Peyer's patch (tissue), 4 donors: ENCODE measurements at regions not wholly inside any gene's neighbourhood (a gene's known extent, or its start where the extent isn't known, plus 50 kb on each side); places are given as distances from the start of the nearest gene placed in this dataset.

Experiments
- DNase-seq, 3 donors: peaks; one replicate each; pipeline ENCODE4 v3.0.0-alpha.2; 2017 to 2019
- H3K27ac ChIP-seq, 4 donors: fragments of 200-600 bp; sonication (generic); one replicate each; pipeline ENCODE4 v1.5.1; 2016 to 2019
- H3K27me3 ChIP-seq, 2 donors: fragments of 200-600 bp; sonication (generic); one replicate each; pipeline ENCODE4 v1.5.1; 2019
- H3K36me3 ChIP-seq, 3 donors: fragments of 200-600 bp; sonication (generic); one replicate each; pipeline ENCODE4 v1.5.1; 2016 to 2019
- H3K4me1 ChIP-seq, 4 donors: fragments of 200-600 bp; sonication (generic); one replicate each; pipeline ENCODE4 v1.5.1; 2016 to 2019
- H3K4me3 ChIP-seq, 4 donors: fragments of 200-600 bp; sonication (generic); 1 replicate in 3 of 4; 2 replicates in 1 of 4; pipeline ENCODE4 v1.5.1; 2016 to 2019; ENCODE audit warnings: mild to moderate bottlenecking in 1 of 4
- H3K9me3 ChIP-seq, 4 donors: fragments of 200-600 bp; sonication (generic); one replicate each; pipeline ENCODE4 v1.5.1; 2016 to 2019; ENCODE audit warnings: mild to moderate bottlenecking in 1 of 4
- POLR2A ChIP-seq, 2 donors: fragments of 450-650 bp; IDR thresholded peaks; one replicate each; pipeline ENCODE4 v1.5.1; 2017; ENCODE audit warnings: antibody characterized with exemption in 2 of 2, mild to moderate bottlenecking in 2 of 2, moderate library complexity in 2 of 2
- TF ChIP-seq, protein P1 (sequence below), 6 experiments: fragments of 450-650 bp in 4 of 6; fragments of 200-600 bp in 2 of 6; sonication (generic) in 1 of 6; IDR thresholded peaks; one replicate each; pipeline ENCODE4 v1.5.1; 2017 to 2019; ENCODE audit warnings: antibody characterized with exemption in 6 of 6, mild to moderate bottlenecking in 3 of 6, moderate library complexity in 1 of 6

DNA sequence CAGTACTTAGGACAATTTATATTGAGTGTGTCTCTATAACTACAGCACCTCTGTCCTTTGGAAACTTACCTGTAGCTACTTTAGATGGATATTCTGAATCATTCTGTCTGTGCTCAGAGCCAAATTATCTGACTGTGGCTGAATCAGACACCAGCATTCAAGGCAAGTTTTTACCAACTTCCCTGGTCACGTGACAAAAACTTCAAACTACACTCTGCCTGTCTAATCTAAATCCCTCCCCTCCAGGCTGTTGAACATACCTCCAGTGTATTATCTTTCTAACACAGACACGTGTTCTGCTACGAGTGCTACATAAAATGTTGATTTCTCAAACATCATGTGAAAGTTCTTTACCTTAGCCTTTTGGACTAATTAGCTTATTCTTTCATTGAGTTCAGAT is 641.2 kb upstream of the CPEB2 start:
- no peaks in the 10 kb centered on the region for H3K36me3 ChIP-seq
- TF ChIP-seq, protein P1, sequence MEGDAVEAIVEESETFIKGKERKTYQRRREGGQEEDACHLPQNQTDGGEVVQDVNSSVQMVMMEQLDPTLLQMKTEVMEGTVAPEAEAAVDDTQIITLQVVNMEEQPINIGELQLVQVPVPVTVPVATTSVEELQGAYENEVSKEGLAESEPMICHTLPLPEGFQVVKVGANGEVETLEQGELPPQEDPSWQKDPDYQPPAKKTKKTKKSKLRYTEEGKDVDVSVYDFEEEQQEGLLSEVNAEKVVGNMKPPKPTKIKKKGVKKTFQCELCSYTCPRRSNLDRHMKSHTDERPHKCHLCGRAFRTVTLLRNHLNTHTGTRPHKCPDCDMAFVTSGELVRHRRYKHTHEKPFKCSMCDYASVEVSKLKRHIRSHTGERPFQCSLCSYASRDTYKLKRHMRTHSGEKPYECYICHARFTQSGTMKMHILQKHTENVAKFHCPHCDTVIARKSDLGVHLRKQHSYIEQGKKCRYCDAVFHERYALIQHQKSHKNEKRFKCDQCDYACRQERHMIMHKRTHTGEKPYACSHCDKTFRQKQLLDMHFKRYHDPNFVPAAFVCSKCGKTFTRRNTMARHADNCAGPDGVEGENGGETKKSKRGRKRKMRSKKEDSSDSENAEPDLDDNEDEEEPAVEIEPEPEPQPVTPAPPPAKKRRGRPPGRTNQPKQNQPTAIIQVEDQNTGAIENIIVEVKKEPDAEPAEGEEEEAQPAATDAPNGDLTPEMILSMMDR (IDR thresholded peaks at IDR 0.05): no peak
- TF ChIP-seq POLR2A (IDR thresholded peaks at IDR 0.05): no peak
- DNase-seq: no peak
- no peaks in the 10 kb centered on the region for H3K9me3 ChIP-seq
- H3K27me3 ChIP-seq: no peaks in the 10 kb centered on the region
- no peaks in the 10 kb centered on the region for H3K4me1 ChIP-seq
- no peak overlapping the region for H3K27ac ChIP-seq
- no peak overlapping the region for H3K4me3 ChIP-seq

DNA sequence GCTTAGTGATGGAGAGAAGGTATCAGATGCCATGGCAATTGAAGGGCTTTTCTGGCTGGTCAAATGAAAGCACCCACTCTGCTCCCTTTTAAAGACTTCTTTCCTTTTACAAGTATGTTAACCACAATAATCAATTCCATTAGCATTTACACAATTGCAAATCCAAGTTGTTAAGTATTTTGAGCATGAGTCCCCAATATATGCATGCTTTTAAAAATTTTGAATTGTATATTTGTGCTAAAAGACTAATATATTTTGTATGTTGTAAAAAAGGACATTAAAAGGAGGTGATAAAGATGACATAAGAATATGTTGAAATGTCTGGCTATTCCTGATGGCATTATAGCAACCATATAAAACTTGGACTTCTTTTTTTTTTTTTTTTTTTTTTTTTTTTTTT is 639.9 kb upstream of the CPEB2 start:
- no peak overlapping the region for H3K27ac ChIP-seq
- H3K4me3 ChIP-seq: no peak overlapping the region
- no peak for DNase-seq
- H3K36me3 ChIP-seq: no peaks in the 10 kb centered on the region
- TF ChIP-seq POLR2A (IDR thresholded peaks at IDR 0.05): no peak
- TF ChIP-seq, protein P1 (IDR thresholded peaks at IDR 0.05): no peak
- H3K4me1 ChIP-seq: no peaks in the 10 kb centered on the region
- H3K27me3 ChIP-seq: no peaks in the 10 kb centered on the region
- no peaks in the 10 kb centered on the region for H3K9me3 ChIP-seq

DNA sequence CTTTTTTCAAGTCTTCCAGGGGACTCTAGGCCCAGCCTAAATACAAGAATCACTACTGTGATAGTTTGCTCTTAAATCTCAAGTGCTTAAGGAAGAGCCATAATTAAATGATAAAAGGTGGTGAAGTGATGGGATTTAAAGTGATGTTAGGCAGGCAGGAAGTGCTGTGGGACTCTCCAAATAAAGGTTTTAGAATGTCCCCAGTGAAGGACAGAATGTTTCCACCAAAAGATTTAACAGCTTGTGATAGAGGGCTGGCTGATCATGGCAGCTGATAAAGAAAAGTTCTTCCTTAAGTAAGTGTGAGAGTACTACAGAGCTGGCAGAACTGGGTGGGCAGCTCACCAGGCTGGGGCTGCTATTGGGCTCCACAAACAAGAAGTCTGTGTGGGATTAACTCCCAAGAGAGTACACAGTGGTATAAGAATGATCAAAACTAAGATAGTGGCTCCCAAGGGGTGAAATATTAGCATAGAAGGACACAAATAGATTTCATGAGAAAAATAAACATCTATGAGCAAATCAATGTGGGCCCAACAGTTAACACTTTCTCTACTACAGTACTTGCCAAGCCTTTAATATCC is 637.2 kb upstream of the CPEB2 start:
- no peaks in the 10 kb centered on the region for H3K9me3 ChIP-seq
- no peak overlapping the region for H3K4me3 ChIP-seq
- DNase-seq: no peak
- H3K27me3 ChIP-seq: no peaks in the 10 kb centered on the region
- H3K27ac ChIP-seq: no peak overlapping the region
- no peaks in the 10 kb centered on the region for H3K4me1 ChIP-seq
- TF ChIP-seq, protein P1 (IDR thresholded peaks at IDR 0.05): no peak
- TF ChIP-seq POLR2A (IDR thresholded peaks at IDR 0.05): no peak
- no peaks in the 10 kb centered on the region for H3K36me3 ChIP-seq

DNA sequence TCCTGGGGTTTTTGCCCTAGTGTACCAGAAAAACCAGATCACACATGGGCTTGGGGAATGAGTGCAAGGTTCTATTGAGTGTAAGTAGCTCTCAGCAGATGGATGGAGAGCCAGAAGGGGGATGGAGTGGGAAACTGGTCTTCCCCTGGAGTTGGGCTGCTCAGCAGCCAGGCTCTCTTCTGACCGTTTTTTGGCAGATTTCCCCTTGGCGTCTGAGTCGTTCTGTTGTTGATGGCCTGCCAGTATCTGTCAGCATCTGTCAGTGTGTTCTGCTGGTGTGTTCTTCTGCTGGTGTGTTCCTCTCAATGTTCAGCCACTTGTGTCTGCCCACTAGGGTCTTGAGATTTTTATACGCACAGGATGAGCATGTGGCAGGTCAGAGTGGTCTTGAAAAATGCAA is 633.9 kb upstream of the CPEB2 start:
- DNase-seq: no peak
- H3K9me3 ChIP-seq: no peaks in the 10 kb centered on the region
- H3K27ac ChIP-seq: no peak overlapping the region
- H3K4me1 ChIP-seq: no peaks in the 10 kb centered on the region
- no peak for TF ChIP-seq POLR2A (IDR thresholded peaks at IDR 0.05)
- TF ChIP-seq, protein P1 (IDR thresholded peaks at IDR 0.05): no peak
- H3K4me3 ChIP-seq: no peak overlapping the region
- no peaks in the 10 kb centered on the region for H3K27me3 ChIP-seq
- H3K36me3 ChIP-seq: no peaks in the 10 kb centered on the region

DNA sequence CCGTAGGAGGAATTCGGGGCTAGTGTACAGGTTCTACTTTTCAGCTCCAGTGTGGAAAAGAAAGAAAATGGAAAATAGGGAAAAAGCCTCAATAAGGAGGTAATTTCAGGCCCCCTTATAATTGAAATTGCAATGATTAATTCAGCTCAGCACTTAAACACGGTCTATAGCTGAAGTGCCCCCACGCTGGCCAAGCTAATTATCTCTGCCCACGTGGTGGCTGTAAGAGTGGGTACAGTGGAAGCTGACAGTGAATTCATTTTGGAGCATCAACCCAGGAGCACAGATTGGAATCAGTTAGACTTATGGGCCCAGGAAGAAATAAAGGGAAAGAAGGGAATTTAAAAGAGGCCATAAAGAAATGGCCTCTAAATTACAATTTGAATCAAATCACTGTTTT is 631.1 kb upstream of the CPEB2 start:
- Histone ChIP-seq H3K27ac (no peak overlapping the region), H3K9me3 (no peaks in the 10 kb centered on the region), H3K4me3 (no peak overlapping the region), H3K27me3 (no peaks in the 10 kb centered on the region), H3K4me1 (no peaks in the 10 kb centered on the region), H3K36me3 (no peaks in the 10 kb centered on the region)
- TF ChIP-seq, protein P1 (IDR thresholded peaks at IDR 0.05): no peak
- no peak for TF ChIP-seq POLR2A (IDR thresholded peaks at IDR 0.05)
- DNase-seq: no peak

DNA sequence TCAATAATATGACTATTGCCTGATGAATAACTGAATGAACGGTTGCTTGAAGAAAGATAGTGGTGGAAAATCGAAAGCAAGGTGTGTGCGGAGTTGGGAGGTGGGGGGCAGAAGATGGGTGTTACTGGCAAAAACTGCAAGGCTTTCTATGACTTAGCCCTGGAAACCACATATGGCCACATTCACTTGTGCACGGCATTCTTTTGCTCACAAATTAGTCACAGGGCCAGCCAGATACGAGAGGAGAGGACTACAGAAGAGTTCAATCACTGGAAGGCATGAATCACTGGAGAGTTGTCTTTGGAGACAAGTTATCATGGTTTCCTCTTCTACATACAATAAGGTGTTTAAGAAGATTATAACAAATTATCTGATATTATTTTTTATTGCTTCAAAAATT is 626.5 kb upstream of the CPEB2 start:
- Histone ChIP-seq H3K4me1 (no peaks in the 10 kb centered on the region), H3K36me3 (no peaks in the 10 kb centered on the region), H3K4me3 (no peak overlapping the region), H3K27me3 (no peaks in the 10 kb centered on the region), H3K27ac (no peak overlapping the region), H3K9me3 (no peaks in the 10 kb centered on the region)
- DNase-seq: no peak
- TF ChIP-seq POLR2A (IDR thresholded peaks at IDR 0.05): no peak
- TF ChIP-seq, protein P1 (IDR thresholded peaks at IDR 0.05): no peak
